ENCODE measurements at regions not wholly inside any gene's neighbourhood (a gene's known extent, or its start where the extent isn't known, plus 50 kb on each side); places are given as distances from the start of the nearest gene placed in this dataset.
"Not testable (repeated sequence)": the region's sequence is repeated elsewhere in the genome, so short reads cannot be mapped to it uniquely, and the experiment has no call there.

DNA sequence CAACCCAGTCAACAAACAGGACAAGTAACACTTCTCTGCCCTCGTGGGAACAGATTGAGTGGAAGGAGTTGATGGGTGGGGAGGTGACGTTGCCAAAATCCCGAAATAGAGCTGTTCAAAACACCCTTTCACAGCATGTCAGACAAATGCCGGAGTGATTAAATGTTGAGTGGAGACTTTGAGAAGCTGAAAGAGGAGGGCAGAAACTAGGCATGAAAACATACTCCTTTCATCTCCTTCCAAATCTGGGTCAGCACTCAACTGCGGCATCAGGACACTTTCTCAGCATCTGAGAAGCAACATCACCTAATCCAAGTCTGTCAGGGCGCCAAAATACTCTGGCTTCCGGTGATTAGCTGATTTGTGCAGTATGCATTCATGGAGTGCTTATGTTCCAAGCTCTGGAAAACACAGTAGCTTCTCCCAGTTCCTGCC, 51.5 kb upstream of the MRI1 start:
- Mint-ChIP-seq H3K4me1 (no peaks in the 10 kb centered on the region), H3K27me3 (peaks cover 3% of the 10 kb centered on the region), H3K36me3 (peaks cover 2% of the 10 kb centered on the region), H3K27ac (no peak overlapping the region), H3K4me3 (no peak overlapping the region), H3K9me3 (no peaks in the 10 kb centered on the region)

DNA sequence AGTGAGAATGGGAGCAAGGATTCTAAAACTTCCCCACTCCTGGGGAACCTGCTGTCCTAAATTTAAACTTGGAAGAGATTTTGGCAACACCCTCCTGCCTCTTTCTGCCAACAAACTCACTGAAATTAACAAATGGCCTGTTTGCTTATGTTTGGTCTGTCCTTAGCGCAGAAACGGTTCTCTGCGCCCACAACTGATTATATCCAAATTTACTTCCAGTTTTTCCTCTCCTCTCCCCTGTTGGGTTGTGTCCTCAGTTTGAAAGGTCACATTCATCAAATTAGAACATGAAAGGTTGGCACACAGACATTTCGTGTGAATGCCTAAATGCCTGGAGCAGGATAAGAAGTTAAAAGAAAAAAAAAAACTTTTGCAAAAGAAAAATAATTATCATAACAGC, 56.4 kb upstream of the MRI1 start:
- Mint-ChIP-seq H3K27ac (no peak overlapping the region), H3K27me3 (peaks cover 4% of the 10 kb centered on the region), H3K36me3 (no peaks in the 10 kb centered on the region), H3K4me1 (no peaks in the 10 kb centered on the region), H3K9me3 (no peaks in the 10 kb centered on the region), H3K4me3 (no peak overlapping the region)

DNA sequence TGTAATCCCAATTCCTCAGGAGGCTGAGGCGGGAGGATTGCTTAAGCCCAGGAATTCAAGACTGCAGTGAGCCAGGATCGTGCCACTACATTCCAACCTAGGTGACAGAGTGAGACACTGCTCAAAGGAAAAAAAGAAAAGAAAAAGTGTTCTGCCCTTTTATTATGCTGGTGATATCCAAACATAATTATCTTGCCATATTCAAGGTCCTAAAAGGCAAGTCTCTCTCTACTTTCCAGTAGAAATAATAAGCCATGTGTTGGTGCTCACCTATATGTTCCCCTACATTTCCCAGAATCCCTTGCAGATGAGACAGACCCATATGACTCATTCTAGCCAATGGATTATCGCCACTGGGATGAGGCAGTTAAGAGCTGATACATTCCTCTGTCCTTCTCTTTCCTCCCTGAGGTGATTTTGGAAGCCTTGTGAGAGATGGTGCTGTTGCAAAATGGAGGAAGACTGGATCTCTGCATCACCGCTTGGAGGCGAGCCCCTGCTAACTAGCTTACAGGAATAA, 58.3 kb upstream of the MRI1 start:
- Mint-ChIP-seq H3K4me3 (no peak overlapping the region), H3K9me3 (no peaks in the 10 kb centered on the region), H3K4me1 (no peaks in the 10 kb centered on the region), H3K27me3 (peaks cover 10% of the 10 kb centered on the region), H3K36me3 (peaks cover 1% of the 10 kb centered on the region), H3K27ac (no peak overlapping the region)

DNA sequence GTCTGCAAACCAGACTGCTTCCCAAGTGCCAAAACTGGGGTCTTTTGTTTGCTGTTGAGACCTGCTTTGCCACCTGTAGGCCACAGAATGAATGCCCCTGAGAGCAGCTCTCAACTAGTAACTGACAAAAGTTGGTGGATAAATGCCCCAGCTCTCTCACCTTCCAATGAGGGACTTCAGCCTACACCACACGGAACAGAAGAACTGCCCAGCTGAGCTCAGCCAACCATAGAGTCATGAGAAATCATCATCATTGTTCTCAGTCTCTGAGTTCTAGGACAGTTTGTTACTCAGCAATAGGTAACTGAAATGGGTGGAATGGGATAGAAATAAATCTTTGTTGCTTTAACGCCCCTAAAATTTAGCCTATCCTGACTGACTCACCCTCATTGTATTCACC, 59.1 kb upstream of the MRI1 start:
- H3K9me3 Mint-ChIP-seq, result no peaks in the 10 kb centered on the region
- peaks cover 1% of the 10 kb centered on the region for H3K36me3 Mint-ChIP-seq
- H3K4me3 Mint-ChIP-seq, result no peak overlapping the region
- H3K27me3 Mint-ChIP-seq, result peaks cover 12% of the 10 kb centered on the region
- no peaks in the 10 kb centered on the region for H3K4me1 Mint-ChIP-seq
- H3K27ac Mint-ChIP-seq, result no peak overlapping the region

DNA sequence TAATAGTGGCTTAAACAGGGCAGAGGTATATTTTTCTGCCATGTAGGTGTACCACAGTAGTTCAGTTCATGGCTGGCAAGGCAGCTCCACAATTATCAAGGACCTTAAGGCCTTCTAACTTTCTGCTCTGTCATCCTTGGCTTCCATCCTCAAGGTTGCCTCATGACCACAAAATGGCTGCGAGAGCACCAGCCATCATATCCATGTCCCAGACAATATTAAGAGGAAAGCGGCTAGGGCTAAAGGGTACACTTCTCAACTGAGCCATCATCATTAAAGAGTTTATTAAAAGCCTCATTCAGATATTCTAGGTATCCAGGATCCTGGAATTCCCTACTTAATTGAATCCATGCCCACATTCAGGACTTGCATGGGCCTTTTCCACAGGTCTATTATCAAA, 62.7 kb upstream of the MRI1 start:
- Mint-ChIP-seq H3K27me3 (peaks cover 13% of the 10 kb centered on the region), H3K27ac (no peak overlapping the region), H3K4me3 (peak overlapping the region; percentile 26), H3K4me1 (no peaks in the 10 kb centered on the region), H3K9me3 (no peaks in the 10 kb centered on the region), H3K36me3 (peaks cover 1% of the 10 kb centered on the region)

DNA sequence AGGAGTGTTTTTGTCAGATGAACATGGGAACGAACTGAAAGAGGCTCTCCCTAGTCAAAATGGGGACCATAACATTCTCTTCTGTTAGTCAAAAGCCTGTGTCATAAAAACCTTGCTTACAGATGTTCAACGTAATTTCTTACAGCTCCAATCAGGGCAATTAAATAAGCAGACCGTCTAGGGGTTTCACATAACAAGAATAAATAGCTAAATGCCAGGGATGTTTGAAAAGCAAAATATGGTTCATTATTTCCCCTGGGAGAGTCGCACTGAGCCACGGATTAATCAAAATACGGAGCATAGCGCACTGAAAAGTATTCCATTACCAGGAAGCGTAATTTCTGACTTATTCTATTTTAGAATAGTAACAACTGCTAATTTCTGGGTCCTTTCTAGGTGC, 63.7 kb upstream of the MRI1 start:
- no peak overlapping the region for H3K4me3 Mint-ChIP-seq
- H3K9me3 Mint-ChIP-seq, result no peaks in the 10 kb centered on the region
- peaks cover 11% of the 10 kb centered on the region for H3K27me3 Mint-ChIP-seq
- H3K36me3 Mint-ChIP-seq, result peaks cover 1% of the 10 kb centered on the region
- no peaks in the 10 kb centered on the region for H3K4me1 Mint-ChIP-seq
- H3K27ac Mint-ChIP-seq, result no peak overlapping the region

DNA sequence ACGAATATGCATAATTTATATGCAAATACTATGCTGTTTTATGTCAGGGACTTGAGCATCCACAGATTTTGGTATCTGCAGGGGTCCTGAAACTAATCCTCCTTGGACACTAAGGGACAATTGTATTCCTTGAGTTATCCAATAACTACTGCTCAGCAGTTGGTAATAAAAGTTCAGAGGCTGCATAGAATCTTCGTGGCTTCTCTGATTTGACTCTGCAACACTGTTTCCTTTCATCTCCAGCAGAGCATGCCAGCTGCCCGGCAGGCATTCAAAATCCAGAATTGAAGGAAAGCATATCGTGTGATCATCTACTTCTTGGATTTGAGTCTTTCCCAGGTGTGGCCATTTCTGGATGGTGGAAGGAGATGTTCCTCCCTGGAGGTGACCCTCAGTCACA, 64.5 kb upstream of the MRI1 start:
- Mint-ChIP-seq H3K9me3 (no peaks in the 10 kb centered on the region), H3K36me3 (peaks cover 1% of the 10 kb centered on the region), H3K27me3 (peaks cover 9% of the 10 kb centered on the region), H3K4me1 (no peaks in the 10 kb centered on the region), H3K27ac (no peak overlapping the region), H3K4me3 (no peak overlapping the region)

DNA sequence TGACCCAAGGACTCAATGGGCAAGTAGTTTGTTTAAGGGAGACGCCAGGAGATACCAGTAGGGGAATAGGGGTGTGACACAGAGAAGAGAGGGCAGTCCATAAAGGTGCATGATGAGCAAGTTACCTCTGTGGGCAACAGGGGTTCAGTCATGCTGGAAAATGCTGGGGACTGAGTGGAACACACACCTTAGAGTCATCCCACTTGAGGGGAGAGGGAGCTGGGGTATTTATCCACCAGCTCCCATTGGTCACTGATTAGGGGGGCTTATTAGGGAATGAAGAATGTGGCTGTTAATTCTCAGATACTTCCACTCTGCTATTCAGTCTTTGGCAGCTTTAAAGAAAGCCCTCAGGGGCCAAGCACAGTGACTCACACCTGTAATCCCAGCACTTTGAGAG, 67.5 kb upstream of the MRI1 start:
- Mint-ChIP-seq H3K4me3 (no peak overlapping the region), H3K27me3 (peaks cover 9% of the 10 kb centered on the region), H3K4me1 (no peaks in the 10 kb centered on the region), H3K36me3 (peaks cover 3% of the 10 kb centered on the region), H3K9me3 (no peaks in the 10 kb centered on the region), H3K27ac (no peak overlapping the region)

DNA sequence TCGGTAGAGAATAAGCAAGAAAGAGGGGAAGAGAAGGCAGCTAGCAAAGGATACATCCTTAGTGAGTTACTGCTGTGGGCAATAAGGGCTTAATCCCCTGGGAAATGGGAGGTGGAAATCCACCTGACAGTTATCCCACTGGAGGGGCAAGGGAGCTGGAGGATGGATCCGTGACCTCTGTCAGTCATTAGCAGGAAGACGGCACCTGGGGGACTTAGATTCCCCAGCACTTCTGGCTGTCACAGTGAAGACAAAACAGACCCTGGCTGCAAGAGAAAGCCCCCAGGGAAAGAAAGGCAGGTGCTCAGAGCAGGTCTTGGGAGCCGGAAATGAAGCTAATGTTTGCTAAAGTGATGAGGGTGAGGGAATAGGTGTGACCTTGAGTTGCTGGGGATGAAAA, 70.4 kb upstream of the MRI1 start:
- H3K27me3 Mint-ChIP-seq, result peaks cover 3% of the 10 kb centered on the region
- no peaks in the 10 kb centered on the region for H3K9me3 Mint-ChIP-seq
- H3K4me3 Mint-ChIP-seq, result no peak overlapping the region
- no peak overlapping the region for H3K27ac Mint-ChIP-seq
- H3K36me3 Mint-ChIP-seq, result peaks cover 1% of the 10 kb centered on the region
- H3K4me1 Mint-ChIP-seq, result no peaks in the 10 kb centered on the region

DNA sequence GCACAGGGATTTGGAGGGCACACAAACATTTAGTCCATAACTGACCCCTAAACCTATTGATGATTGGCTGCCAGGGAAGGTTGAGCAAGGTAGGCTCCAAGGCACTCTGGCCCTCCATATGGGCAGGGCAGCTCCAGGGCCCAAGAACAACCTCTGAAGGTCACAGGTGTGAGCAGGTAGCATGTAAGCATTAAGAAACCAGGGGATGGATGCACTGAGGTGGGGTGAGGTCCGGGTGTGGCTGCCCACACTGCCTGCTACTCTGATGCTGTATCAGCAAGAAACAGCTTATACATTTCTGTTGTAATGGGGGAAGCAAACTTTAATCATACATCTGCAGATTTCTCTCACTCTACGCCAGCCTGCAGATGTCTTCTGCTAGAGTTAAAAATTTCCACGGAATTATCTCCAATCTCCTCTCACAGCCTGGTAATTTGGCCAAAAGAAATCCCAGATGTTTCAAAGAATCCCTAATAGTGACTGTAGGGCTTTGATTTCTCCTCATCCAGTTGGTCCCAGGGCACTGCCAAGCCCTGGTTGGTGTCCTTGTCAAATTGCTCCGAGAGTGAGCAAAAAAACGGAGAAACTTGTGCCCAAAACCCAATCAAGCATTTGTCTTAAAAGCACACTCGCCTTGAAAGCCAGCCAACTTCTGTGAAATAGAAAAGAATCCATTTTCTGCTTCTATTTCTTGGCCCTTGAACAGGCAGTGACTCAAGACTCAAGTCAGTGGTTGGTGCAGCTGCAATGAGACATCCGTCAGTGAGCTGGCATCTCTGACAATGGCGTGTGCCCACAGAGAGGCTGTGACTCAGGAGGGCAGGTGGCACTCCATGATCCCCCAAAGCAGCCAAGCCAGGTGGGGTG, 72.5 kb upstream of the MRI1 start:
- Mint-ChIP-seq H3K4me1 (no peaks in the 10 kb centered on the region), H3K4me3 (no peak overlapping the region), H3K27ac (no peak overlapping the region), H3K36me3 (peaks cover 1% of the 10 kb centered on the region), H3K9me3 (no peaks in the 10 kb centered on the region), H3K27me3 (peaks cover 2% of the 10 kb centered on the region)

DNA sequence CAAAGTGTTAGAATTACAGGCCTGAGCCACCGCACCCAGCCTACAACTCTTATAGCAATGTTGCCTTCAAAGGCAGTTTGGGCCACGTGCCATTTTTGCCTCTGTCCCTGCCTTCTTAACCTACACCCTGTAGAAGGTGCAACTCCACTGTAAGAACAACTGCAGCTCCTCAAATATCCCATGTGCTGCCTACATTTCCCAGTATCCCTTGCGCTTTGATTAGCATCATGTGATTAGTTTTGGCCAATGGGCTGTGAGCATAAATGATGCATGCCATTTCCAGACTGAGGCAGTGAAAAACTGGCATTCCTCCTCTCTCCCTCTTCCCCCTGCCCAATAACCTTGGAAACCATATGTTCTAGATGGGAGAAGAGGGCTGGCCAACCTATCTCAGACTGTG, 75.2 kb upstream of the MRI1 start:
- H3K4me1 Mint-ChIP-seq, result no peaks in the 10 kb centered on the region
- H3K27ac Mint-ChIP-seq, result no peak overlapping the region
- H3K36me3 Mint-ChIP-seq, result peaks cover 1% of the 10 kb centered on the region
- H3K27me3 Mint-ChIP-seq, result peaks cover 1% of the 10 kb centered on the region
- H3K9me3 Mint-ChIP-seq, result no peaks in the 10 kb centered on the region
- no peak overlapping the region for H3K4me3 Mint-ChIP-seq

DNA sequence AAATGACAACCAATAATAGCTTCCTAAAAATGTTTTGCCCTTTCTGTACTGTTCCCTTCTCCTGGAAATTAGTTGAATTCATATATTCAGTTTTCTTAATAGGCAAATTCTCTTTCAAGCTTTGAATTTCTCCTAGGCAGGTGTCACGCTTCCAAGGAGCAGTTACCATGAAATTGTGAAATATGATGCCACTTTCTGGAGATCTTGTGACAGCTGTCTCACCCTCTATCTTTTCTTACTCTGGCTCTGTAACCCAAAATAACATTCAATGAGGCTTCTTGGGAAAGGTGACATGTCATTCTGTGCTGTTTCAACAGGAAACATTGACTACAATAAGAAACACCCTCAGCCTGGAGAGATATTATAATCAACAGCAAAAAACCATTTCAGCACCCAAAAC, 80.3 kb upstream of the MRI1 start:
- H3K4me3 Mint-ChIP-seq, result no peak overlapping the region
- no peak overlapping the region for H3K27ac Mint-ChIP-seq
- peaks cover 12% of the 10 kb centered on the region for H3K27me3 Mint-ChIP-seq
- H3K9me3 Mint-ChIP-seq, result peaks cover 8% of the 10 kb centered on the region
- H3K4me1 Mint-ChIP-seq, result no peaks in the 10 kb centered on the region
- H3K36me3 Mint-ChIP-seq, result peaks cover 6% of the 10 kb centered on the region

DNA sequence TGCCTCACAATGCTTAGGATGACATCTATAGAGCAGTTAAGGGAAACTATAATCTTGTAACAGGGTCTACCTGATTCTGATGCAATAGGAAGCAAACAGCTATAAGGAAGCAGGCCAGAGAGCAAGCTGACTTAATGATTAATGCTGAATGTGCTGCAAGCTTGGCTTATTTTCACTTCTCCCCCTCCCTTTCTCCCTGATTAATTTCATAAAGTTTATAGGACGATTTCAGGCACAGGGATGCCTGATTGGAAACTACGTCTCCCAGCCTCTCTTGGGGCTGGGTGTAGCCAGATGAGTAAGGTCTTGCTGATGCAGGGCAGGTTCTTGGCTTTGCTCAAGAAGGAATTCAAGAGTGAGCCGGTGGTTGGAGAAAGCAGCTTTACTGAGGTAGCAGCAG, 82.8 kb upstream of the MRI1 start:
- no peak overlapping the region for H3K27ac Mint-ChIP-seq
- no peaks in the 10 kb centered on the region for H3K4me1 Mint-ChIP-seq
- peaks cover 11% of the 10 kb centered on the region for H3K9me3 Mint-ChIP-seq
- H3K4me3 Mint-ChIP-seq, result no peak overlapping the region
- peaks cover 18% of the 10 kb centered on the region for H3K27me3 Mint-ChIP-seq
- H3K36me3 Mint-ChIP-seq, result peaks cover 6% of the 10 kb centered on the region

DNA sequence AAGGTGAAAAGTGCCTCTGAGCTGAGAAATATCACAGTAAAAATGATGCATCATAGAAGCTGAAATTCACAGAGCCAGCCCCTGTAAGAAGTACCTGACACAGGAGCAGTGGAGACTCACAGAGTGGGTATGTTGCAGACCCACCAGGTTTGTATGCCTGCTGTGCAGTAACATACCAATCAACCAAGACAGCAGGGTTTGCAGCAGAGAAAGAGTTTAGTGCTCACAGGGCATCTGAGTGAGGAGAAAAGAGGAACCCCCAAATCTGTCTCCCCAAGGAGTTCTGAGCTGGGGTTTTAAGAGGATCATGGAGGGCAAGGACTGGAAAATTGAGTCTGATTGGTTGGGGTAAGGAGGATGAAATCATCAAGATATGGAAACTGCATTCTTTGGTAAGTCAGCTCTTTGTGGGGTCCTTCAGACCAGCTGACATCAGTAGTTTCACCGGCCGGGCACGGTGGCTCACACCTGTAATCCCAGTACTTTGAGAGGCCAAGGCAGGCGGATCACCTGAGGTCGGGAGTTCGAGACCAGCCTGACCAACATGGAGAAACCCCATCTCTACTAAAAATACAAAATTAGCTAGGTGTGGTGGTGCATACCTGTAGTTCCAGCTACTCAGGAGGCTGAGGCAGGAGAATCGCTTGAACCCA, 83.5 kb upstream of the MRI1 start:
- H3K4me3 Mint-ChIP-seq, H3K36me3 Mint-ChIP-seq, H3K4me1 Mint-ChIP-seq, H3K27ac Mint-ChIP-seq: not testable (repeated sequence)
- peaks cover 11% of the 10 kb centered on the region for H3K9me3 Mint-ChIP-seq
- peaks cover 18% of the 10 kb centered on the region for H3K27me3 Mint-ChIP-seq

DNA sequence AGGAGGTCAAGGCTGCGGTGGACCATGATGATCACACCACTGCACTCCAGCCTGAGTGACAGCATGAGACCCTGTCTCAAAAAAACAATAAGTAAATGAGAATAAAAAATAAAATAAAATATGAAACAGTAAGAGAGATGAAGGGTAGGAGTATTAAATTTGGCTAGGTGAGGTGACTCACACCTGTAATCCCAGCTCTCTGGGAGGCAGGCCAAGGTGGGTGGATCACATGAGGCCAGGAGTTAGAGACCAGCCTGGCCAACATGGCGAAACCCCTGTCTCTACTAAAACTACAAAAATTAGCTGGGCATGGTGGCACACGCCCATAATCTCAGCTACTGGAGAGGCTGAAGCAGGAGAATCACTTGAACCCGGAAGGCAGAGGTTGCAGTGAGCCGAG, 87.4 kb upstream of the MRI1 start:
- H3K36me3 Mint-ChIP-seq, result not testable (repeated sequence)
- peaks cover 11% of the 10 kb centered on the region for H3K9me3 Mint-ChIP-seq

DNA sequence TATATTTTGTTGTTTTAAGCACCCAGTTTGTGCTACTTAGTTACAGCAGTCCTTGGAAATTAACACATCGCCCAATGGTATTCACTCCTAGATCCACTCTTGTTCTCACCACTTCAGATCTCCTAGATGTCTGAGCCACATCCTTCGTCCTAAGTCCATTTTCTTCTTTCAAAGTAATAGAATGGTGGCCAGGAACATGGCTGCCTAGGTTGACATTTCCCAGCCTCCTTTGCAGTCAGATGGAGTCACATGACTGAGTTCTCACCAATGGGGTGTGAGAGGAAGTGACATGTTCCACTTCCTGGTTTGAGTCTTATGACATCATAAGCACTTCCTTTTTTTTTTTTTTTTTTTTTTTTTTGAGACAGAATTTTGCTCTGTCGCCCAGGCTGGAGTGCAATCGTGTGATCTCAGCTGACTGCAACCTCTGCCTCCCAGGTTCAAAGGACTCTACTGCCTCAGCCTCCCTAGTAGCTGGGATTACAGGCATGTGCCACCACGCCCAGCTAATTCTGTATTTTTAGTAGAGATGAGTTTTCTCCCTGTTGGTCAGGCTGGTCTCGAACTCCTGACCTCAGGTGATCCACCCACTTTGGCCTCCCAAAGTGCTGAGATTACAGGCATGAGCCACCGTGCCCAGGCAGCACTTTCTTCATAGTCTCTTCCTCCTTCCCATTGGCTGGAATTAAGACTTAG, 91.7 kb upstream of the MRI1 start:
- H3K4me1 Mint-ChIP-seq, H3K36me3 Mint-ChIP-seq, H3K4me3 Mint-ChIP-seq, H3K27ac Mint-ChIP-seq, H3K9me3 Mint-ChIP-seq, H3K27me3 Mint-ChIP-seq: not testable (repeated sequence)

More for the DNA sequence above, 87.4 kb upstream of the MRI1 start:
- H3K27me3 Mint-ChIP-seq, result peaks cover 15% of the 10 kb centered on the region
- H3K4me3 Mint-ChIP-seq, H3K27ac Mint-ChIP-seq, H3K4me1 Mint-ChIP-seq: not testable (repeated sequence)

Measured in activated naive CD4-positive, alpha-beta T cell treated with anti-CD3 and anti-CD28 coated beads, Interleukin-2, amount 50 U/mL, for 24 hours (primary cell).